ENCODE measurements at regions not wholly inside any gene's neighbourhood (a gene's known extent, or its start where the extent isn't known, plus 50 kb on each side); places are given as distances from the start of the nearest gene placed in this dataset.

- Histone ChIP-seq H3K27me3 (replicated peaks in 1 of 4; ENCODE audit: control insufficient read depth in 3 of 4, extremely low read depth in 1 of 4, insufficient read depth in 3 of 4, low read length in 3 of 4) (no peaks in the 10 kb centered on the region), H3K4me1 (replicated peaks in 1 of 4; ENCODE audit: control insufficient read depth in 3 of 4, insufficient read depth in 4 of 4, low read length in 3 of 4) (no peaks in the 10 kb centered on the region; a peak in 2 of 7 replicates), H4K91ac (replicated peaks; ENCODE audit: insufficient read length, low read length) (no peak overlapping the region), H2AFZ (ENCODE audit: low read length) (0 out of 2 replicates have a peak overlapping the region, but pooled peaks have one; percentile 50), H2AK5ac (ENCODE audit: low read depth, low read length) (no peak overlapping the region), H2BK120ac (replicated peaks; ENCODE audit: low read depth, low read length) (no peak overlapping the region), H3K79me2 (ENCODE audit: control insufficient read depth in 1 of 2, insufficient read depth in 2 of 2, low read length in 2 of 2) (no peaks in the 10 kb centered on the region), H2BK15ac (ENCODE audit: low read length) (no peak overlapping the region), H3K4me2 (ENCODE audit: insufficient read depth in 1 of 2, low read depth in 2 of 2, low read length in 2 of 2) (no peak overlapping the region), H2BK20ac (ENCODE audit: low read length) (no peak overlapping the region), H3K14ac (ENCODE audit: insufficient read length) (no peak overlapping the region), H3K56ac (replicated peaks; ENCODE audit: insufficient read length, low read depth, low read length) (no peak overlapping the region), H4K8ac (ENCODE audit: extremely low read depth, insufficient read depth, low read length) (no peak overlapping the region), H3K9me3 (ENCODE audit: insufficient read depth in 2 of 2, low read depth in 1 of 2, low read length in 1 of 2) (no peaks in the 10 kb centered on the region; a peak in 1 of 4 replicates), H4K5ac (ENCODE audit: insufficient read length, low read depth, low read length) (no peak overlapping the region), H3K79me1 (ENCODE audit: low read depth, low read length) (no peaks in the 10 kb centered on the region), H3K4ac (replicated peaks; ENCODE audit: insufficient read length, low read depth, low read length) (no peak overlapping the region), H3K9ac (replicated peaks in 1 of 4; ENCODE audit: extremely low read depth in 1 of 4, low read depth in 3 of 4, low read length in 3 of 4) (no peak overlapping the region), H2BK5ac (ENCODE audit: low read depth, low read length) (no peak overlapping the region), H3K23ac (ENCODE audit: insufficient read length) (no peak overlapping the region), H3K18ac (ENCODE audit: extremely low read depth, low read length) (no peak overlapping the region), H3K4me3 (ENCODE audit: extremely low read depth in 1 of 4, insufficient read depth in 2 of 4, low read depth in 3 of 4, low read length in 4 of 4) (no peak overlapping the region), H2BK12ac (ENCODE audit: low read depth, low read length) (no peak overlapping the region), H3K23me2 (ENCODE audit: low read depth, low read length) (no peaks in the 10 kb centered on the region), H3K27ac (ENCODE audit: low read depth, low read length) (no peak overlapping the region), H4K20me1 (replicated peaks in 1 of 2; ENCODE audit: control insufficient read depth in 1 of 2, insufficient read depth in 2 of 2, low read length in 2 of 2) (no peaks in the 10 kb centered on the region), H3K36me3 (ENCODE audit: control insufficient read depth in 2 of 4, insufficient read depth in 4 of 4, low read length in 3 of 4) (no peaks in the 10 kb centered on the region)
- CTCF ChIA-PET (ENCODE audit: partially characterized antibody), result interaction anchor here (1.2 to 2.5 kb wide), 4 partner anchors 10 to 294 kb away, joined by 3 to 12 read pairs (median 6); no protein-coding TSS in a partner anchor
- POLR2A ChIA-PET (ENCODE audit: partially characterized antibody), result no interaction called here
- 92% methylated on average over 11 of the region's 11 CpGs; no CpG with 5 or more reads in 1 of the 2 experiments for WGBS, 2 experiments (ENCODE audit: extremely low coverage in 1 of 2, insufficient coverage in 1 of 2, insufficient read length in 1 of 2, insufficient replicate concordance in 2 of 2, low coverage in 1 of 2, low lambda C conversion rate in 2 of 2, missing lambda C conversion rate in 1 of 2)
- FAIRE-seq (no peak), DNase-seq (ENCODE audit: low read depth in 1 of 2, low spot score in 2 of 2) (no peak)
- TF ChIP-seq EGR1 (IDR thresholded peaks at IDR 0.05; ENCODE audit: borderline replicate concordance, low read depth, low read length), result no peak
- no peak for TF ChIP-seq KDM1A (IDR thresholded peaks at IDR 0.05; ENCODE audit: borderline replicate concordance, low read length)
These were observed 122.4 kb upstream of the ZNF236 start for GRCh38 chr18:76699923-76700322.

Data from H1 (cell line).